AG04449 (cell line): ENCODE measurements at regions not wholly inside any gene's neighbourhood (a gene's known extent, or its start where the extent isn't known, plus 50 kb on each side); places are given as distances from the start of the nearest gene placed in this dataset.

Experiments used
- CTCF ChIA-PET: fragments of 350-600 bp; formaldehyde crosslinking; extraction: SDS; loops from one replicate; lab custom pipeline; 2021; ENCODE audit warnings: antibody characterized with exemption; lab: Yijun Ruan, JAX
- POLR2A ChIA-PET: fragments of 400-600, 350-600 bp; formaldehyde crosslinking; extraction: SDS; loops from one replicate; lab custom pipeline; 2020; ENCODE audit warnings: antibody characterized with exemption, inconsistent platforms; lab: Yijun Ruan, JAX
- DNase-seq: peaks from one replicate; pipeline ENCODE4 v3.0.0-alpha.2; 2010; ENCODE audit warnings: low read depth, low spot score
- H3K4me3 ChIP-seq: 2 replicates; pipeline ENCODE4 v1.5.1; 2011; ENCODE audit warnings: low read depth, mild to moderate bottlenecking, control low read depth, low read length
- CTCF ChIP-seq: IDR thresholded peaks from one replicate; pipeline ENCODE4 v1.5.1; 2011; ENCODE audit warnings: mild to moderate bottlenecking, moderate library complexity, low read length, control low read depth, inconsistent platforms; ENCODE audit not compliant: insufficient read depth; ENCODE audit errors: missing control alignments

GRCh38 chr6:14443629-14444268 lies 326.2 kb downstream of the CD83 start:
- ChIA-PET POLR2A (no interaction called here), CTCF (no interaction called here)
- no peak overlapping the region for H3K4me3 ChIP-seq
- DNase-seq, result no peak
- no peak for TF ChIP-seq CTCF

GRCh38 chr6:14444295-14444972 lies 326.9 kb downstream of the CD83 start:
- H3K4me3 ChIP-seq, result no peak overlapping the region
- no peak for DNase-seq
- POLR2A ChIA-PET, result no interaction called here
- CTCF ChIA-PET, result no interaction called here
- no peak for TF ChIP-seq CTCF

- TF ChIP-seq CTCF, result no peak
- ChIA-PET POLR2A (no interaction called here), CTCF (no interaction called here)
These were observed 329.7 kb downstream of the CD83 start for GRCh38 chr6:14447240-14447639.

GRCh38 chr6:14448246-14448645 lies 330.7 kb downstream of the CD83 start:
- CTCF ChIA-PET, result no interaction called here
- no peak overlapping the region for H3K4me3 ChIP-seq
- POLR2A ChIA-PET, result no interaction called here
- TF ChIP-seq CTCF, result no peak
- DNase-seq, result no peak

More at GRCh38 chr6:14447240-14447639, 329.7 kb downstream of the CD83 start:
- H3K4me3 ChIP-seq, result no peak overlapping the region
- DNase-seq, result no peak

GRCh38 chr6:14450133-14450504 lies 332.5 kb downstream of the CD83 start:
- H3K4me3 ChIP-seq, result no peak overlapping the region
- TF ChIP-seq CTCF, result no peak
- ChIA-PET POLR2A (no interaction called here), CTCF (no interaction called here)
- no peak for DNase-seq

- DNase-seq, result no peak
- TF ChIP-seq CTCF, result no peak
- no peak overlapping the region for H3K4me3 ChIP-seq
- ChIA-PET CTCF (no interaction called here), POLR2A (no interaction called here)
These were observed 333.0 kb downstream of the CD83 start for GRCh38 chr6:14450578-14450977.
